ENCODE measurements at regions not wholly inside any gene's neighbourhood (a gene's known extent, or its start where the extent isn't known, plus 50 kb on each side); places are given as distances from the start of the nearest gene placed in this dataset.

DNA sequence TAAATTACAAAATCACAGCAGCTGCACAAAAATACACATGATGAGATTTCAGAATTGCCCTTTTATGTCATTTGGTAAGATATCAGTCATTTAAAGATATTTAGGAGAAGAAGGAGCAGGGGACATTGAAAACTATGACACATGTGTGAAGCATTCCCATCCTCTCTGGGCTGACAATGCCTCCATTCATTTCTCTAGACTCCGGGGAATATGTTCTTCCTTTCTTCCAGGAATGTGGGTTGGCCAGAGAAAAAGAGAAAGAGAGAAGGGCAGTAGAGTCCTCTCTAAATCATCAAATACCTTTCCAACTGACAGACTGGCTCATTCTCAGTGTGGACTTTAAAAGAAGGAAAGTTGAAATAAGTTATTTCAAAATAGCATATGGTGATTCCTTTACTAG, 205.6 kb upstream of the ADAMTSL1 start:
- Histone ChIP-seq H3K56ac (ENCODE audit: extremely low read depth, insufficient read depth, low read length) (no peak overlapping the region), H3K79me1 (ENCODE audit: low read depth in 1 of 2, low read length in 2 of 2) (no peaks in the 10 kb centered on the region), H3K27ac (ENCODE audit: insufficient read depth, low read length) (no peak overlapping the region), H3K9me3 (ENCODE audit: control insufficient read depth, insufficient read depth, low read length) (no peaks in the 10 kb centered on the region), H2AFZ (replicated peaks; ENCODE audit: low read length, poor library complexity) (no peak overlapping the region), H3K27me3 (ENCODE audit: control insufficient read depth, insufficient read depth, low read length) (no peaks in the 10 kb centered on the region), H3K4me2 (ENCODE audit: low read depth, low read length) (peak overlapping the region; percentile 53; the same call in 1 of the 2 replicates), H3K23ac (ENCODE audit: low read depth, low read length) (no peak overlapping the region), H2BK15ac (ENCODE audit: low read depth, low read length) (no peak overlapping the region), H2AK9ac (replicated peaks; ENCODE audit: low read depth, low read length, poor library complexity) (no peak overlapping the region), H3K4me3 (ENCODE audit: insufficient read depth, low read depth, low read length) (no peak overlapping the region), H3K4me1 (ENCODE audit: control insufficient read depth, insufficient read depth, low read length) (no peaks in the 10 kb centered on the region), H4K91ac (ENCODE audit: insufficient read depth, low read depth, low read length) (no peak overlapping the region), H2BK20ac (ENCODE audit: low read depth, low read length) (no peak overlapping the region), H4K8ac (ENCODE audit: low read depth in 2 of 2, low read length in 2 of 2) (no peak overlapping the region), H2BK5ac (ENCODE audit: low read depth, low read length, poor library complexity, severe bottlenecking) (no peak overlapping the region), H2AK5ac (ENCODE audit: low read depth, low read length) (no peak overlapping the region), H2BK120ac (ENCODE audit: low read depth, low read length) (no peak overlapping the region), H3K36me3 (ENCODE audit: control insufficient read depth, insufficient read depth, low read length) (no peaks in the 10 kb centered on the region), H3K9ac (ENCODE audit: low read depth, low read length) (no peak overlapping the region), H3K9me1 (ENCODE audit: insufficient read depth, low read length) (no peaks in the 10 kb centered on the region), H3K4ac (ENCODE audit: low read depth, low read length) (no peak overlapping the region), H4K20me1 (ENCODE audit: insufficient read depth, low read length) (no peaks in the 10 kb centered on the region), H3K18ac (ENCODE audit: low read depth, low read length) (no peak overlapping the region), H4K5ac (ENCODE audit: low read depth, low read length) (no peak overlapping the region), H3K14ac (replicated peaks; ENCODE audit: low read depth, low read length) (no peak overlapping the region)
- TF ChIP-seq BHLHE40 (IDR thresholded peaks at IDR 0.05; ENCODE audit: low read depth, low read length) (no peak), CHD1 (IDR thresholded peaks at IDR 0.05; ENCODE audit: low read depth, low read length) (no peak), CEBPB (IDR thresholded peaks at IDR 0.05; ENCODE audit: low read depth, low read length) (no peak), RFX5 (IDR thresholded peaks at IDR 0.05; ENCODE audit: low read depth, low read length) (no peak), FOS (IDR thresholded peaks at IDR 0.05; ENCODE audit: low read depth, low read length) (no peak), RCOR1 (IDR thresholded peaks at IDR 0.05; ENCODE audit: insufficient replicate concordance, low read length) (no peak), MXI1 (IDR thresholded peaks at IDR 0.05; ENCODE audit: borderline replicate concordance, low read depth, low read length) (no peak), NFE2L2 (IDR thresholded peaks at IDR 0.05; ENCODE audit: low read depth, low read length) (no peak), RAD21 (IDR thresholded peaks at IDR 0.05; ENCODE audit: low read length) (no peak), SMC3 (IDR thresholded peaks at IDR 0.05; ENCODE audit: low read depth, low read length) (no peak), MAZ (IDR thresholded peaks at IDR 0.05; ENCODE audit: borderline replicate concordance, low read depth, low read length) (no peak), MAFK (IDR thresholded peaks at IDR 0.05; ENCODE audit: low read depth, low read length) (no peak)
- TF ChIP-seq, protein P1, sequence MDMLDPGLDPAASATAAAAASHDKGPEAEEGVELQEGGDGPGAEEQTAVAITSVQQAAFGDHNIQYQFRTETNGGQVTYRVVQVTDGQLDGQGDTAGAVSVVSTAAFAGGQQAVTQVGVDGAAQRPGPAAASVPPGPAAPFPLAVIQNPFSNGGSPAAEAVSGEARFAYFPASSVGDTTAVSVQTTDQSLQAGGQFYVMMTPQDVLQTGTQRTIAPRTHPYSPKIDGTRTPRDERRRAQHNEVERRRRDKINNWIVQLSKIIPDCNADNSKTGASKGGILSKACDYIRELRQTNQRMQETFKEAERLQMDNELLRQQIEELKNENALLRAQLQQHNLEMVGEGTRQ (IDR thresholded peaks at IDR 0.05; ENCODE audit: low read depth, low read length) = no peak
- TF ChIP-seq, protein P2, sequence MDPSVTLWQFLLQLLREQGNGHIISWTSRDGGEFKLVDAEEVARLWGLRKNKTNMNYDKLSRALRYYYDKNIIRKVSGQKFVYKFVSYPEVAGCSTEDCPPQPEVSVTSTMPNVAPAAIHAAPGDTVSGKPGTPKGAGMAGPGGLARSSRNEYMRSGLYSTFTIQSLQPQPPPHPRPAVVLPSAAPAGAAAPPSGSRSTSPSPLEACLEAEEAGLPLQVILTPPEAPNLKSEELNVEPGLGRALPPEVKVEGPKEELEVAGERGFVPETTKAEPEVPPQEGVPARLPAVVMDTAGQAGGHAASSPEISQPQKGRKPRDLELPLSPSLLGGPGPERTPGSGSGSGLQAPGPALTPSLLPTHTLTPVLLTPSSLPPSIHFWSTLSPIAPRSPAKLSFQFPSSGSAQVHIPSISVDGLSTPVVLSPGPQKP (IDR thresholded peaks at IDR 0.05; ENCODE audit: borderline replicate concordance, low read depth, low read length) = no peak
- TF ChIP-seq, protein P3, sequence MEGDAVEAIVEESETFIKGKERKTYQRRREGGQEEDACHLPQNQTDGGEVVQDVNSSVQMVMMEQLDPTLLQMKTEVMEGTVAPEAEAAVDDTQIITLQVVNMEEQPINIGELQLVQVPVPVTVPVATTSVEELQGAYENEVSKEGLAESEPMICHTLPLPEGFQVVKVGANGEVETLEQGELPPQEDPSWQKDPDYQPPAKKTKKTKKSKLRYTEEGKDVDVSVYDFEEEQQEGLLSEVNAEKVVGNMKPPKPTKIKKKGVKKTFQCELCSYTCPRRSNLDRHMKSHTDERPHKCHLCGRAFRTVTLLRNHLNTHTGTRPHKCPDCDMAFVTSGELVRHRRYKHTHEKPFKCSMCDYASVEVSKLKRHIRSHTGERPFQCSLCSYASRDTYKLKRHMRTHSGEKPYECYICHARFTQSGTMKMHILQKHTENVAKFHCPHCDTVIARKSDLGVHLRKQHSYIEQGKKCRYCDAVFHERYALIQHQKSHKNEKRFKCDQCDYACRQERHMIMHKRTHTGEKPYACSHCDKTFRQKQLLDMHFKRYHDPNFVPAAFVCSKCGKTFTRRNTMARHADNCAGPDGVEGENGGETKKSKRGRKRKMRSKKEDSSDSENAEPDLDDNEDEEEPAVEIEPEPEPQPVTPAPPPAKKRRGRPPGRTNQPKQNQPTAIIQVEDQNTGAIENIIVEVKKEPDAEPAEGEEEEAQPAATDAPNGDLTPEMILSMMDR (conservative IDR thresholded peaks at IDR 0.05; ENCODE audit: low read depth, low read length) = no peak
- intact Hi-C loops (cut with micrococcal nuclease) = no loop called here
- dilution Hi-C loops (cut with HindIII; ENCODE audit: low sequenced_read_pairs, unreplicated experiment) = no loop called here
- ChIA-PET CTCF (interaction anchor here (0.6 kb wide), 1 partner anchor 141 kb away, joined by 11 read pairs; no protein-coding TSS in a partner anchor), POLR2A (ENCODE audit: unreplicated experiment) (no interaction called here)
- WGBS, 2 experiments (ENCODE audit: extremely low coverage in 2 of 2, insufficient read length in 1 of 2) = no CpG with 5 or more reads among the region's 1 CpG
- in situ Hi-C loops (cut with MboI; ENCODE audit: low sequenced_read_pairs) = loop anchor here (25.0 kb wide), 1 partner anchor 894 kb away; no protein-coding TSS in a partner anchor
- DNase-seq = peak; percentile 74
- no TSS peak for BruUV-seq (replicated peaks)
- ATAC-seq (ENCODE audit: low read depth) = peak; percentile 77
